Cardiac fibroblast (primary cell): ENCODE measurements at regions not wholly inside any gene's neighbourhood (a gene's known extent, or its start where the extent isn't known, plus 50 kb on each side); places are given as distances from the start of the nearest gene placed in this dataset.
A peak's percentile ranks its signal among the peaks of the same experiment; 100 is the strongest.

Experiments used
- DNase-seq, 2 donors: peaks; one replicate each; pipeline versions ENCODE4 v3.0.0 to v3.0.0-alpha.2; 2010; ENCODE audit warnings: low read depth in 2 of 2
- H3K4me3 ChIP-seq, 2 donors: replicated peaks in 1 of 2; 1 replicate in 1 of 2; 2 replicates in 1 of 2; pipeline ENCODE4 v1.5.1; 2011; ENCODE audit warnings: low read depth in 2 of 2, low read length in 2 of 2, mild to moderate bottlenecking in 2 of 2, moderate library complexity in 1 of 2
- TF ChIP-seq, protein P1 (sequence below): IDR thresholded peaks from one replicate; pipeline ENCODE4 v1.5.1; 2011; ENCODE audit warnings: low read depth, mild to moderate bottlenecking, low read length, inconsistent platforms

DNA sequence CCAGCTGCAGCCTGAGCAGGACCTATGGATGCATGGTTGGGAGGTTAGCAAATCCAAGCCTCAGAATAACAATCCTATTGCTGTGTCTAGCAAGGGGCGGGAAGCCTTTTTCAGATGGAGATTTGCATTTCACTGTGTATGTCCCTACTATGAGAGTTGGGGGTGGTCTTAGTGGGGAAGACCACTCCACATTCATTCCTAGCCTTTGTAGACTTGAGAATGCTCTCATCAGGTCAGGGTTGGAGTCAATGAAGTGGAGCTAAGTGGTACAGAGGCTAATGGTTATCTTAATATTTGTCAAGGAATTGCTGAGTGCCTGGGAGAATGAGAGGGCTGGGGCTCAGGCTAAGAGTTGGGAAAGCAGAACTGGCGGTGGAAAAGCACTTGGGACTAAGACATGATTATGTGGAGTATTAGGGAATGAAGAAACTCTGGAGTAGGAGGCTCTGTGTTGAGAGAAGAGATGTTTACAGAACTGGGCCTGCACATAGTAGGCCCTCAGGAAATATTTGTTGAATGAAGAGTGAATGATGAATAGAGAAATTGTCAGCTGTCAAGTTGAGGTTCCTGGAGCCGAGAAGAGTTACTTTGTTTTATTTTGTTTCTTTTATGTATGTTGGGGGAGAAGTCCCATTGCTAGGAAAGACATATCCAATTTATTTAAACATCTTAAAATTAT lies 175.5 kb upstream of the SPRY4 start:
- H3K4me3 ChIP-seq: no peak overlapping the region
- TF ChIP-seq, protein P1, sequence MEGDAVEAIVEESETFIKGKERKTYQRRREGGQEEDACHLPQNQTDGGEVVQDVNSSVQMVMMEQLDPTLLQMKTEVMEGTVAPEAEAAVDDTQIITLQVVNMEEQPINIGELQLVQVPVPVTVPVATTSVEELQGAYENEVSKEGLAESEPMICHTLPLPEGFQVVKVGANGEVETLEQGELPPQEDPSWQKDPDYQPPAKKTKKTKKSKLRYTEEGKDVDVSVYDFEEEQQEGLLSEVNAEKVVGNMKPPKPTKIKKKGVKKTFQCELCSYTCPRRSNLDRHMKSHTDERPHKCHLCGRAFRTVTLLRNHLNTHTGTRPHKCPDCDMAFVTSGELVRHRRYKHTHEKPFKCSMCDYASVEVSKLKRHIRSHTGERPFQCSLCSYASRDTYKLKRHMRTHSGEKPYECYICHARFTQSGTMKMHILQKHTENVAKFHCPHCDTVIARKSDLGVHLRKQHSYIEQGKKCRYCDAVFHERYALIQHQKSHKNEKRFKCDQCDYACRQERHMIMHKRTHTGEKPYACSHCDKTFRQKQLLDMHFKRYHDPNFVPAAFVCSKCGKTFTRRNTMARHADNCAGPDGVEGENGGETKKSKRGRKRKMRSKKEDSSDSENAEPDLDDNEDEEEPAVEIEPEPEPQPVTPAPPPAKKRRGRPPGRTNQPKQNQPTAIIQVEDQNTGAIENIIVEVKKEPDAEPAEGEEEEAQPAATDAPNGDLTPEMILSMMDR: no peak
- no peak for DNase-seq

- DNase-seq: no peak
- H3K4me3 ChIP-seq: no peak overlapping the region
- TF ChIP-seq, protein P1: no peak
Measured at GRCh38 chr5:142499591-142500226, 174.9 kb upstream of the SPRY4 start.

GRCh38 chr5:142498298-142498697 lies 173.5 kb upstream of the SPRY4 start:
- H3K4me3 ChIP-seq: no peak overlapping the region
- no peak for DNase-seq
- TF ChIP-seq, protein P1: no peak

DNA sequence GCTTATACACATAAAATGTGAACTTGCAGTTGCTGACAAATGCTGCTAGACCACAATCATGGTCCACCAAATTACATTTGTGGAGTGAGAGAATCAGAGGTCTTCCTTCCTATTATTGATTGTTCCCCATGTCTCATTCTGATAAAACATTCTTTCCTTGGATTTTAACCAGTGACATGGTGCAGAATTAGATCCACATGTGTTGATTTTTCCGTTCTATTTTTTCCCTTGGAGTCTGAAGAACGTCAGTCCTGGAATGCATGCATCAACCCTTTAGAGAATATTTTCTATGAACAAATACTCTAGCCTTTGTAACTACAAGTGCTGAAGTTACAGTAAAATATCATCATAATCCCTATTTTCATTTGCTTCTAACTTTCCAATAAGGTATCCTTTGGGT lies 170.7 kb upstream of the SPRY4 start:
- no peak overlapping the region for H3K4me3 ChIP-seq
- peak in 1 of 2 donors; percentile 16 for DNase-seq
- TF ChIP-seq, protein P1: no peak

DNA sequence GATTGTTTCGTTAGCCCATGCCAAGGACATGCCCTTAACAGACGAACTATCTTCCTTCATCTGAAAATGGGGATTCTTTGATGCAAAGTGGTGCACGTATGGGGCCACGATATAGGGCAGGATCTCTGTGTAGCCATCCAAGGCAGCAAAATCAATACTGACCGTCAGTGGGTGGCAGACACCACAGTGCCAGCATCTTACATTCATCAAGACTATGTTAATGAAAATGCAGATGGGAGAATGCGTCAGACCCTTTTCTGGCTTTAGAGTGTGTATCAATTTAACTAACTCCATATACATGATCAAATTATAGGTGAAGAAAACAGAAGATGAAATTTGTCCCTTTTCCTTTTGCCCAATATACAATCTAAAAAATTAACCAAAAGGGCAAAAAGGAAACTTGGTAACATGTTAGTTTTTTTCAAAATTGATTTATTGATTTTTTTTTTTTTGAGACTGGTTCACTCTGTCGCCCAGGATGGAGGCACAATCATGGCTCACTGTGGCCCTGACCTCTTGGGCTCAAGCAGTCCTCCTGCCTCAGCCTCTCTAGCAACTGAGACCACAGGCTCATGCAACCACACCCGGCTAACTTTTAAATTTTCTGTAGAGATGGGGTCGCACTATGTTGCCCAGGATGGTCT lies 169.2 kb upstream of the SPRY4 start:
- H3K4me3 ChIP-seq: no peak overlapping the region
- TF ChIP-seq, protein P1: no peak
- no peak for DNase-seq

DNA sequence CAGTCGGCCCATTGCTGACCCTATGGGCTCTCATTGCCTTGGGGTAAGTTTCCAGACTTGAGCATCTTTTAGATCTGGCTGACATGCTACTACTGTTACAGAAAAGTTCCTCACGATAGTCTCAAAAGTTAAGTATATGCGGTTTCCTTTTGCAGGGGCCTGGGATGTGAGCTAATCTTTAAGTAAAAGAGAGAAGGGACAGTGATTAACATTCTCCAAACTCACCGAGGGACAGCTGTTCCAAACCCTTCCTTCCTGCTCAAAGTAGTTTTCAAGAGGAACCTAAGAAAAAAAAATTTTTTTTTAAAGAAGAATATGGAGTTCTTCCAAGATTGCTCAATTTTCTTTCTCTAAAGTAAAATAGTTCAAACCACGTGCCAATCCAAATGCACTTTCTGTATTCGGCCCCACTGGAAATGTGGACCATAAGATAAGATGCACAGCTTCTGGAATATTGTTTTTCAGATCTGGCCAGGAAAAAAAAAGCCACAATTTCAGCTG lies 168.0 kb upstream of the SPRY4 start:
- no peak overlapping the region for H3K4me3 ChIP-seq
- TF ChIP-seq, protein P1: no peak
- peak; percentile 59 to 91 for DNase-seq
